ENCODE measurements at regions not wholly inside any gene's neighbourhood (a gene's known extent, or its start where the extent isn't known, plus 50 kb on each side); places are given as distances from the start of the nearest gene placed in this dataset.
"Not testable (repeated sequence)": the region's sequence is repeated elsewhere in the genome, so short reads cannot be mapped to it uniquely, and the experiment has no call there.

DNA sequence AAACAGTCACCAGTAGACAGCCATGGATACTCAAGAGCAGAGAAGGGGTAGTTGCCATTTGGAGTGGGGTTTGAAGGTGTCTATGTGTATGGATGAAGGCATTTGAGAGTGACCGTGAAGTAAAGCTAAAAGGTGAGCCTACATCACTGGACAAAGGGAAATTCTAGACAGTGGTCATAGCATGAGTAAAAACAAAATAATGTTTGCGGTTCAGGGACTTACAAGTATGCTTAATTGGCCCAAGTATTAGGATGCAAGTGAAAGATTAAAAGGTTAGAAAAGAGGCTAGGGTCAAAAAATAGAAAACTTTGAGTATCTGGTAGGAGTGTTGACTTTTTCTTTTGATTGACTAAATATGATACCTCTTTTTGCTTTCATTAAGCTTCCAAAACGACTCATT, 238.1 kb upstream of the SLC8A1 start:
- no peak for DNase-seq (ENCODE audit: low read depth in 1 of 2, low spot score in 1 of 2)

DNA sequence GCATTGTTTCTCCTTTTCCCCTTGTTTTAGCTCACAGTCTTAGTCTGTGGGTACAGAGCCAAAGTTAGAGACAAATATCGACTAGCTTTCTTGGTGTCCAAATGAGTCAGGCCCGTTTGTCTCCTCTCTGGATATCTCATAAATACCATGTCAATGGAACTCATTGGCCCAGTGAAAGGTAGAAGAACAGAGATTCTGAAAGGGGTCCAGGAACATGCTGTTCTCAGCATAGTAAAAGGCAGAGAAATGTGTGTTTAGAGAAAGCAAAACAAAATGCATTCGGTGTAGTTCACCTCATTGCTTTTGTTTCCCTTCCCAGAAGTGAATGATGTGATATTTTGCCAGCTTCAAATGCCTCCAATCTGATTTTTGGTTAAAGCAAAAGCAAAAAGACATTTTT, 238.6 kb upstream of the SLC8A1 start:
- no peak overlapping the region for H3K27ac ChIP-seq
- no peaks in the 10 kb centered on the region for H3K9me3 ChIP-seq
- DNase-seq (ENCODE audit: low read depth in 1 of 2, low spot score in 1 of 2) = no peak
- FAIRE-seq = no peak
- TF ChIP-seq SMC3 (IDR thresholded peaks at IDR 0.05) (no peak), RARB (CRISPR knock-in tag; IDR thresholded peaks at IDR 0.05) (no peak), CHD2 (IDR thresholded peaks at IDR 0.05; ENCODE audit: low read length, partially characterized antibody) (no peak), RCOR1 (IDR thresholded peaks at IDR 0.05; ENCODE audit: low read depth, low read length) (no peak)
- TF ChIP-seq, protein P1, sequence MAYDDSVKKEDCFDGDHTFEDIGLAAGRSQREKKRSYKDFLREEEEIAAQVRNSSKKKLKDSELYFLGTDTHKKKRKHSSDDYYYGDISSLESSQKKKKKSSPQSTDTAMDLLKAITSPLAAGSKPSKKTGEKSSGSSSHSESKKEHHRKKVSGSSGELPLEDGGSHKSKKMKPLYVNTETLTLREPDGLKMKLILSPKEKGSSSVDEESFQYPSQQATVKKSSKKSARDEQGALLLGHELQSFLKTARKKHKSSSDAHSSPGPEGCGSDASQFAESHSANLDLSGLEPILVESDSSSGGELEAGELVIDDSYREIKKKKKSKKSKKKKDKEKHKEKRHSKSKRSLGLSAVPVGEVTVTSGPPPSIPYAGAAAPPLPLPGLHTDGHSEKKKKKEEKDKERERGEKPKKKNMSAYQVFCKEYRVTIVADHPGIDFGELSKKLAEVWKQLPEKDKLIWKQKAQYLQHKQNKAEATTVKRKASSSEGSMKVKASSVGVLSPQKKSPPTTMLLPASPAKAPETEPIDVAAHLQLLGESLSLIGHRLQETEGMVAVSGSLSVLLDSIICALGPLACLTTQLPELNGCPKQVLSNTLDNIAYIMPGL (CRISPR knock-in tag; IDR thresholded peaks at IDR 0.05; ENCODE audit: borderline replicate concordance) = no peak
- ATAC-seq = no peak
- CTCF ChIA-PET = interaction anchor here (0.7 kb wide), 1 partner anchor 611 kb away, joined by 3 read pairs; no protein-coding TSS in a partner anchor
- POLR2A ChIA-PET = no interaction called here
- WGBS (ENCODE audit: missing lambda C conversion rate) = 11% methylated on average over 3 of the region's 3 CpGs
- H3K4me1 ChIP-seq = no peaks in the 10 kb centered on the region
- no peak overlapping the region for H3K4me2 ChIP-seq
- H3K4me3 ChIP-seq = no peak overlapping the region

More for the DNA sequence above, 238.1 kb upstream of the SLC8A1 start:
- FAIRE-seq (no peak), ATAC-seq (no peak)
- Histone ChIP-seq H3K27ac (no peak overlapping the region), H3K9me3 (no peaks in the 10 kb centered on the region), H3K4me3 (no peak overlapping the region), H3K4me2 (no peak overlapping the region), H3K4me1 (no peaks in the 10 kb centered on the region)
- ChIA-PET CTCF (no interaction called here), POLR2A (no interaction called here)
- WGBS (ENCODE audit: missing lambda C conversion rate) = 13% methylated on average over 3 of the region's 3 CpGs
- TF ChIP-seq SMC3 (IDR thresholded peaks at IDR 0.05) (no peak), SREBF2 (IDR thresholded peaks at IDR 0.05) (no peak), FOXS1 (CRISPR knock-in tag; IDR thresholded peaks at IDR 0.05) (no peak), HEYL (CRISPR knock-in tag; IDR thresholded peaks at IDR 0.05) (no peak), NR3C1 (IDR thresholded peaks at IDR 0.05) (no peak), FOSB (CRISPR knock-in tag; IDR thresholded peaks at IDR 0.05) (no peak), KDM1A (IDR thresholded peaks at IDR 0.05; ENCODE audit: low read depth) (no peak), POLR2A (IDR thresholded peaks at IDR 0.05; ENCODE audit: low read length) (no peak), HOXB13 (CRISPR knock-in tag; IDR thresholded peaks at IDR 0.05; ENCODE audit: low read depth) (no peak), RARB (CRISPR knock-in tag; IDR thresholded peaks at IDR 0.05) (no peak), RNF2 (IDR thresholded peaks at IDR 0.05; ENCODE audit: borderline replicate concordance, low read depth) (no peak), BHLHE40 (IDR thresholded peaks at IDR 0.05; ENCODE audit: low read depth, low read length) (no peak)
- TF ChIP-seq, protein P2, sequence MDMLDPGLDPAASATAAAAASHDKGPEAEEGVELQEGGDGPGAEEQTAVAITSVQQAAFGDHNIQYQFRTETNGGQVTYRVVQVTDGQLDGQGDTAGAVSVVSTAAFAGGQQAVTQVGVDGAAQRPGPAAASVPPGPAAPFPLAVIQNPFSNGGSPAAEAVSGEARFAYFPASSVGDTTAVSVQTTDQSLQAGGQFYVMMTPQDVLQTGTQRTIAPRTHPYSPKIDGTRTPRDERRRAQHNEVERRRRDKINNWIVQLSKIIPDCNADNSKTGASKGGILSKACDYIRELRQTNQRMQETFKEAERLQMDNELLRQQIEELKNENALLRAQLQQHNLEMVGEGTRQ (IDR thresholded peaks at IDR 0.05) = no peak
- TF ChIP-seq, protein P1 (CRISPR knock-in tag; IDR thresholded peaks at IDR 0.05; ENCODE audit: borderline replicate concordance) = no peak

DNA sequence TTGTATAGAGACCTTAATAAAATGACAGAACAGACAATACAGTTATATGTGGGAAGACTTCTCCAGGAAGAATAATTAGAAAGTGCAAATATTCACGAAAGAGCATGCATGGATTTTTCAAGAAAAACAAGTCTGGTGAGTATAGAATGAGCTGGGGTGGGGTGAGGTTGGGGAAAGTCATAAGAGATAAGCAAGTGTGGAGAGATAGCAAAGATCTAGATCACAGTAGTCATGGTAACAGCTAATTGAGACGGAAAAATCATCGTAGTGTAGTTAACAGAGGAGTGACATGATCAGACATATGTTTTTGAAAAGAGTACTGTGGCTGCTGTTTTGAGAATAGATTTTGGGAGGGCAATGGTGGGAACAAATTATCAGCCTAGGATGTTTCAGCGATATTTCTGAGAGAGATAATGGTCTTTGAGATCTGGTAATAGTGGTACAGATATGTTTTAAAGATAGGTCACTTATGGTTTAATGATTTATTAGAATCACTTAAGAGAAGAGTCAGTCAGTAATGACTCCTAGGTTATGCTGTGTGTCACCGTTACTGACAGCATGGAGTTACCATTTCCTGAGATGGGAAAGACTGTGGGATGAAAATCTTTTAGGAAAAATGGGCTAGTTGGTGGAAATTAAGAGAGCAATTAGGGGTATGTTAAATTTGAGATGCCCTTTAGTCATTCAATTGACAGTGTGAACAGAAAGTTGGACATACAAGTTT, 248.5 kb upstream of the SLC8A1 start:
- WGBS (ENCODE audit: missing lambda C conversion rate) = 5% methylated on average over 5 of the region's 5 CpGs
- no peak for FAIRE-seq
- ChIA-PET POLR2A (no interaction called here), CTCF (no interaction called here)
- Histone ChIP-seq H3K4me3 (no peak overlapping the region), H3K4me1 (no peaks in the 10 kb centered on the region), H3K9me3 (no peaks in the 10 kb centered on the region), H3K4me2 (no peak overlapping the region), H3K27ac (no peak overlapping the region)
- ATAC-seq = no peak
- TF ChIP-seq HDAC2 (IDR thresholded peaks at IDR 0.05) (no peak), KDM5A (IDR thresholded peaks at IDR 0.05) (no peak), ESRRA (IDR thresholded peaks at IDR 0.05; ENCODE audit: borderline replicate concordance, low read length) (no peak), MAFK (IDR thresholded peaks at IDR 0.05; ENCODE audit: partially characterized antibody) (no peak), RARB (CRISPR knock-in tag; IDR thresholded peaks at IDR 0.05) (no peak)
- TF ChIP-seq, protein P3, sequence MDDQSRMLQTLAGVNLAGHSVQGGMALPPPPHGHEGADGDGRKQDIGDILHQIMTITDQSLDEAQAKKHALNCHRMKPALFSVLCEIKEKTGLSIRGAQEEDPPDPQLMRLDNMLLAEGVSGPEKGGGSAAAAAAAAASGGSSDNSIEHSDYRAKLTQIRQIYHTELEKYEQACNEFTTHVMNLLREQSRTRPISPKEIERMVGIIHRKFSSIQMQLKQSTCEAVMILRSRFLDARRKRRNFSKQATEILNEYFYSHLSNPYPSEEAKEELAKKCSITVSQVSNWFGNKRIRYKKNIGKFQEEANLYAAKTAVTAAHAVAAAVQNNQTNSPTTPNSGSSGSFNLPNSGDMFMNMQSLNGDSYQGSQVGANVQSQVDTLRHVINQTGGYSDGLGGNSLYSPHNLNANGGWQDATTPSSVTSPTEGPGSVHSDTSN (IDR thresholded peaks at IDR 0.05) = no peak
- TF ChIP-seq, protein P4, sequence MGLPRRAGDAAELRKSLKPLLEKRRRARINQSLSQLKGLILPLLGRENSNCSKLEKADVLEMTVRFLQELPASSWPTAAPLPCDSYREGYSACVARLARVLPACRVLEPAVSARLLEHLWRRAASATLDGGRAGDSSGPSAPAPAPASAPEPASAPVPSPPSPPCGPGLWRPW (IDR thresholded peaks at IDR 0.05) = no peak
- no peak for DNase-seq (ENCODE audit: low read depth in 1 of 2, low spot score in 1 of 2)

DNA sequence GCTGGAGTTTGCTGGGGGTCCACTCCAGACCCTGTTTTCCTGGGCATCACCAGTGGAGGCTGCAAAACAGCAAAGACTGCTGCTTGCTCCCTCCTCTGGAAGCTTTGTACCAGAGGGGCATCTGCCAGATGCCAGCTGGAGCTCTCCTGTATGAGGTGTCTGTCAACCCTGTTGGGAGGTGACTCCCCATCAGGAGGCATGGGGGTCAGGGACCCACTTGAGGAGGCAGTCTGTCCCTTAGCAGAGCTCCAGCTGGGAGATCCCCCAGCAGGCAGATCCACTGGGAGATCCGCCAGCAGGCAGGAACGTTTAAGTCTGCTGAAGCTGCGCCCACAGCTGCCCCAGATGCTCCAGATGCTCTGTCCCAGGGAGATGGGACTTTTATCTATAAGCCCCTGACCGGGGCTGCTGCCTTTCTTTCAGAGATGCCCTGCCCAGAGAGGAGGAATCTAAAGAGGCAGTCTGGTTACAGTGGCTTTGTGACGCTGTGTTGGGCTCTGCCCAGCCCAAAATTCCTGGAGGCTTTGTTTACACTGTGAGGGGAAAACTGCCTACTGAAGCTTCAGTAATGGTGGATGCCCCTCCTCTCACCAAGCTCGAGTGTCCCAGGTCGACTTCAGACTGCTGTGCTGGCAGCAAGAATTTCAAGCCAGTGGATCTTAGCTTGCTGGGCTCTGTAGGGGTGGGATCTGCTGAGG, 260.5 kb upstream of the SLC8A1 start:
- DNase-seq (ENCODE audit: low read depth in 1 of 2, low spot score in 1 of 2); FAIRE-seq; CTCF ChIA-PET; H3K4me3 ChIP-seq; H3K9me3 ChIP-seq; POLR2A ChIA-PET; H3K4me1 ChIP-seq; H3K27ac ChIP-seq; ATAC-seq; H3K4me2 ChIP-seq: not testable (repeated sequence)
- WGBS (ENCODE audit: missing lambda C conversion rate) = 4% methylated on average over 7 of the region's 7 CpGs

All from A549 (cell line).